GM23248 (cell line): ENCODE measurements at regions not wholly inside any gene's neighbourhood (a gene's known extent, or its start where the extent isn't known, plus 50 kb on each side); places are given as distances from the start of the nearest gene placed in this dataset.

ENCODE experiments used
- EZH2 ChIP-seq: fragments of 200-600 bp; sonication (generic); IDR thresholded peaks from 2 replicates; pipeline ENCODE4 v1.6.1; 2018; ENCODE audit warnings: antibody characterized with exemption, mild to moderate bottlenecking; ENCODE audit not compliant: insufficient read depth, poor library complexity, severe bottlenecking
- EZH2phosphoT487 ChIP-seq: fragments of 200-600 bp; sonication (generic); IDR thresholded peaks from 2 replicates; pipeline ENCODE4 v1.6.1; 2018; ENCODE audit warnings: antibody characterized with exemption, moderate library complexity, mild to moderate bottlenecking, low read depth; ENCODE audit not compliant: insufficient read depth

- no peak for TF ChIP-seq EZH2
- no peak for TF ChIP-seq EZH2phosphoT487
Observed at GRCh38 chr12:82058197-82058596, 299.0 kb upstream of the PPFIA2 start.
